ENCODE measurements at regions not wholly inside any gene's neighbourhood (a gene's known extent, or its start where the extent isn't known, plus 50 kb on each side); places are given as distances from the start of the nearest gene placed in this dataset.

DNA sequence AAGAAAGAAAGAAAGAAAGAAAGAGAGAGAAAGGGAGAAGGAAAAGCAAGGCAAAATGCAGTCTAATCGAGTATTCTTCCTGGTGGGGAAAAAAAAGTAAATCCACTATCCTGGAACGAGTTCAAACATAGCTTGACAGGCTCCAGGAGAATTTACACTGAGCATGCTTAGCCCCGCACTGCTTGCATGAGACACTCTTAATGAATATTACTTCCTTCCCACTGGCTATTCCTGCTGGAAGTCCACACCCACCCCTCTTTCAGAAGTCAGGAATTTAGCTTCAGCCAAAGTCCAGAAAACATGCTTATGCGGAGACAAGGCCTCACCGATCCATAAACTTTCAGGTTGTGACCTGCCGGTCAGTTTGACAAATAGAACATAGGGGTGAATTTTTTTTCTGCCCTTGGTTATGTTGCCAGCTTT, 251.8 kb upstream of the BLID start:
- peak; percentile 84 to 96 (median 94) for ATAC-seq
- peak in 3 of 6 donors; percentile 13 to 31 (median 22) for DNase-seq
- Histone ChIP-seq H3K36me3 (no peaks in the 10 kb centered on the region), H3K9me3 (no peaks in the 10 kb centered on the region), H3K4me1 (peaks cover 0 to 12% (median 0%) of the 10 kb centered on the region in 3 donors), H3K4me3 (no peak overlapping the region), H3K27me3 (no peaks in the 10 kb centered on the region), H3K27ac (peak overlapping the region in 2 of 4 donors; percentile 36 to 37)
- 12 to 26% methylated on average over 6 of the region's 6 CpGs for WGBS, 2 donors
- FAIRE-seq, result no peak
- TF ChIP-seq, protein P1, sequence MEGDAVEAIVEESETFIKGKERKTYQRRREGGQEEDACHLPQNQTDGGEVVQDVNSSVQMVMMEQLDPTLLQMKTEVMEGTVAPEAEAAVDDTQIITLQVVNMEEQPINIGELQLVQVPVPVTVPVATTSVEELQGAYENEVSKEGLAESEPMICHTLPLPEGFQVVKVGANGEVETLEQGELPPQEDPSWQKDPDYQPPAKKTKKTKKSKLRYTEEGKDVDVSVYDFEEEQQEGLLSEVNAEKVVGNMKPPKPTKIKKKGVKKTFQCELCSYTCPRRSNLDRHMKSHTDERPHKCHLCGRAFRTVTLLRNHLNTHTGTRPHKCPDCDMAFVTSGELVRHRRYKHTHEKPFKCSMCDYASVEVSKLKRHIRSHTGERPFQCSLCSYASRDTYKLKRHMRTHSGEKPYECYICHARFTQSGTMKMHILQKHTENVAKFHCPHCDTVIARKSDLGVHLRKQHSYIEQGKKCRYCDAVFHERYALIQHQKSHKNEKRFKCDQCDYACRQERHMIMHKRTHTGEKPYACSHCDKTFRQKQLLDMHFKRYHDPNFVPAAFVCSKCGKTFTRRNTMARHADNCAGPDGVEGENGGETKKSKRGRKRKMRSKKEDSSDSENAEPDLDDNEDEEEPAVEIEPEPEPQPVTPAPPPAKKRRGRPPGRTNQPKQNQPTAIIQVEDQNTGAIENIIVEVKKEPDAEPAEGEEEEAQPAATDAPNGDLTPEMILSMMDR (IDR thresholded peaks at IDR 0.05), result no peak
- intact Hi-C loops (cut with DNase I), result no loop called here

DNA sequence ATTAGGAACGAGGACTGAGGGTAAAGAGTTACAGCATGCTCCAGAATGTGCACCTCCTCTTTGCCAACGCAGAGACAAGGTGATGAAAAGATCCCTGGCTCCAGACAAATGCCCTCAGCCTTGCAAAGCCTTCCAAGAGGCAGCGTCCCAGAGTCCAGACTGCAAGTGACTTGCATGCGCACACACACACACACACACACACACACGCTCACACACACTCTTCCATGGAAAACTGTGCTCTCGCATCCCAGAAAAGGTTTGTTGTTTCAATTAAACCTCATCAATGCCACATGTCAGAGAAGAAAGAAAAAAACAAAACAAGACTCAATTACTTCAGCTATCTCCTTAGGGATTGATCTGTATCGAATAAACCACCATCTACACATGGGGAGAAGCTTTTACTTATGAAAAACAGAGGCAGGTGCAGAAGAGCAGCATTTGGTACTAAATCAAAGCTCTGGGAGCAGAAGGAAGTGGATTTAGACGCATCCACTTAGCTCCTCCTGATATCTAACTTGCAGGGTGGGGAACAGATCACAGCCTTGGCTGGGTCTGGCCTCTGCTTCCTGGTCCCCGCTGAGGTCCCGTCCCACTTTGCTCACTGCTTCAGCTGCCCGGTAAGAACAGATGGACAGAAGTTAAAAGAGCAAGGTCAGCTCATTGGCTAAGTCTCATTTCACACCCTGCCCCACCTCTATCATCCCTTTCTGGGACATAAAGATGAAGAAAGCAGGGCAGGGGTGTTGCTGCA, 249.8 kb upstream of the BLID start:
- Histone ChIP-seq H3K36me3 (no peaks in the 10 kb centered on the region), H3K4me3 (no peak overlapping the region), H3K4me1 (peaks cover 0 to 12% (median 0%) of the 10 kb centered on the region in 3 donors), H3K27ac (no peak overlapping the region), H3K9me3 (no peaks in the 10 kb centered on the region), H3K27me3 (no peaks in the 10 kb centered on the region)
- TF ChIP-seq, protein P1 (IDR thresholded peaks at IDR 0.05), result no peak
- 66 to 67% methylated on average over 11 of the region's 11 CpGs for WGBS, 2 donors
- FAIRE-seq (no peak), ATAC-seq (no peak), DNase-seq (no peak)
- intact Hi-C loops (cut with DNase I), result no loop called here

DNA sequence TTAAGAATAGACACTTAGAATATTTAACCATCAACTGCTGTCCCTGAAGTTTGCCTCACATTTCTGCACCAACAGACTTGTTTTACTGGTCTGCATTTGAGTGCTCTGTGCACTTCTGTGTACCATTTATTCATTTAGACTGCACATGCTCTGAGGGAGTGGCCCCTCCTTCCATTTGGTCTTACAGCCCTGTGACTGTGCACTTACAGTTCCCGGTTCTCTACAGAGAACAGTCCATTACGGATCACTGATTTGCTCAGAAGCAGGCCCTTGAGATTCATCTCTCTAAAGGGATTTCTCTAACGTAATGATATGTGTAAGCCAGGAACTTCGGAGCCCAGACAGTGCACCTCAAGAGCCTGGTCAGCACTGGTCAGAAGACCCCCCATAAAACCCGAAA, 247.3 kb upstream of the BLID start:
- ATAC-seq (no peak), DNase-seq (no peak), FAIRE-seq (no peak)
- H3K4me1 ChIP-seq, result peaks cover 0 to 10% (median 0%) of the 10 kb centered on the region in 3 donors
- TF ChIP-seq, protein P1 (IDR thresholded peaks at IDR 0.05), result no peak
- H3K4me3 ChIP-seq, result no peak overlapping the region
- WGBS, 2 donors, result 84 to 86% methylated on average over 5 of the region's 5 CpGs
- H3K9me3 ChIP-seq, result no peaks in the 10 kb centered on the region
- H3K27ac ChIP-seq, result no peak overlapping the region
- intact Hi-C loops (cut with DNase I), result no loop called here
- H3K36me3 ChIP-seq, result no peaks in the 10 kb centered on the region
- H3K27me3 ChIP-seq, result no peaks in the 10 kb centered on the region

DNA sequence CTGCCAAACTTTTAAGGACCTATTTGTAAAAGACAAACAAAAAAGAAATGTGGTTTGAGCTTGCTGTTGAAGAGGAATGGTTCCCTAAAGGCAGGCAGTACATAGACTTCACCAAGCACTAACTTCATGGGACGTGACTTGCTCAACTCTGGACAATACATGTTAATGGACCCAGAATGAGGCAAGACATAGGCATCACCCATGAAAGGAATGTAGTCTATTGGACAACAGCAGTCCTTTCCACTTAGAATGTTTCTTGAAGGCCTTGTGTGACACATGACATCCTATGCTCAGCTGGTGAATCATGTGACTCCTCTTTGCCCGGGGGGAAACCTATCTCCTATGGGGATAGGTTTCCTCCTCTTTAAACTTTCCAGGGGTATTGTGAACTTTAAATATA, 246.4 kb upstream of the BLID start:
- DNase-seq (no peak), FAIRE-seq (no peak), ATAC-seq (no peak)
- no peaks in the 10 kb centered on the region for H3K36me3 ChIP-seq
- peaks cover 0 to under 1% (median 0%) of the 10 kb centered on the region in 3 donors for H3K4me1 ChIP-seq
- no peak overlapping the region for H3K27ac ChIP-seq
- 94% methylated on average over 2 of the region's 2 CpGs for WGBS, 2 donors
- TF ChIP-seq, protein P1 (IDR thresholded peaks at IDR 0.05), result no peak
- intact Hi-C loops (cut with DNase I), result no loop called here
- no peaks in the 10 kb centered on the region for H3K27me3 ChIP-seq
- no peak overlapping the region for H3K4me3 ChIP-seq
- no peaks in the 10 kb centered on the region for H3K9me3 ChIP-seq

DNA sequence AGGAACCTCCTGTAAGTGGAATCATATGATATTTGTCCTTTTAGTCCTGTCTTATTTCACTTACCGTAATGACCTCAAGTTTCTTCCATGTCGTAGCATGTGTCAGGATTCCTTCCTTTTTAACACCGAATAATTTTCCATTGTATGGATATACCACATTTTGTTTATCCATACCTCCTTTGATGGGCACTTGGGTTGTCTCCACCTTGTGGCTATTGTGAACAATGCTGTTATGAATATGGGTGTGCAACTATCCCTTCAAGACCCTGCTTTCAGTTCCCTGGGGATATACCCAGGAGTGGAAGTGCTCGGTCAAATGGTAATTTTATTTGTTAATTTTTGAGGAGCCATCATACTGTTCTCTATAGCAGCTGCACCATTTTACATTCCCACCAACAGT, 244.9 kb upstream of the BLID start:
- no peak overlapping the region for H3K27ac ChIP-seq
- H3K9me3 ChIP-seq, result no peaks in the 10 kb centered on the region
- TF ChIP-seq, protein P1 (IDR thresholded peaks at IDR 0.05), result no peak
- FAIRE-seq, result no peak
- H3K4me3 ChIP-seq, result no peak overlapping the region
- 92 to 94% methylated on average over 4 of the region's 4 CpGs for WGBS, 2 donors
- intact Hi-C loops (cut with DNase I), result no loop called here
- no peak for ATAC-seq
- no peaks in the 10 kb centered on the region for H3K27me3 ChIP-seq
- no peaks in the 10 kb centered on the region for H3K4me1 ChIP-seq
- H3K36me3 ChIP-seq, result no peaks in the 10 kb centered on the region
- DNase-seq, result no peak
